Coronary artery (tissue), 2 donors: ENCODE measurements at regions not wholly inside any gene's neighbourhood (a gene's known extent, or its start where the extent isn't known, plus 50 kb on each side); places are given as distances from the start of the nearest gene placed in this dataset.

Experiments
- DNase-seq: peaks from one replicate; pipeline ENCODE4 v3.0.0-alpha.2; 2017; ENCODE audit warnings: low spot score
- H3K27ac ChIP-seq, 2 donors: fragments of 200-600 bp; sonication (generic); one replicate each; pipeline ENCODE4 v1.5.1; 2016 to 2019
- H3K4me3 ChIP-seq: fragments of 200-600 bp; sonication (generic); 2 replicates; pipeline ENCODE4 v1.5.1; 2016; ENCODE audit warnings: mild to moderate bottlenecking, moderate library complexity
- TF ChIP-seq, protein P1 (sequence below): fragments of 200-600 bp; sonication (generic); IDR thresholded peaks from one replicate; pipeline ENCODE4 v1.5.1; 2019; ENCODE audit warnings: antibody characterized with exemption

- H3K27ac ChIP-seq, result no peak overlapping the region
- DNase-seq, result no peak
These were observed 181.3 kb upstream of the SFRP2 start for GRCh38 chr4:153970169-153970568.

GRCh38 chr4:153969542-153969941 is 180.7 kb upstream of the SFRP2 start:
- Histone ChIP-seq H3K4me3 (no peak overlapping the region), H3K27ac (no peak overlapping the region)
- TF ChIP-seq, protein P1, sequence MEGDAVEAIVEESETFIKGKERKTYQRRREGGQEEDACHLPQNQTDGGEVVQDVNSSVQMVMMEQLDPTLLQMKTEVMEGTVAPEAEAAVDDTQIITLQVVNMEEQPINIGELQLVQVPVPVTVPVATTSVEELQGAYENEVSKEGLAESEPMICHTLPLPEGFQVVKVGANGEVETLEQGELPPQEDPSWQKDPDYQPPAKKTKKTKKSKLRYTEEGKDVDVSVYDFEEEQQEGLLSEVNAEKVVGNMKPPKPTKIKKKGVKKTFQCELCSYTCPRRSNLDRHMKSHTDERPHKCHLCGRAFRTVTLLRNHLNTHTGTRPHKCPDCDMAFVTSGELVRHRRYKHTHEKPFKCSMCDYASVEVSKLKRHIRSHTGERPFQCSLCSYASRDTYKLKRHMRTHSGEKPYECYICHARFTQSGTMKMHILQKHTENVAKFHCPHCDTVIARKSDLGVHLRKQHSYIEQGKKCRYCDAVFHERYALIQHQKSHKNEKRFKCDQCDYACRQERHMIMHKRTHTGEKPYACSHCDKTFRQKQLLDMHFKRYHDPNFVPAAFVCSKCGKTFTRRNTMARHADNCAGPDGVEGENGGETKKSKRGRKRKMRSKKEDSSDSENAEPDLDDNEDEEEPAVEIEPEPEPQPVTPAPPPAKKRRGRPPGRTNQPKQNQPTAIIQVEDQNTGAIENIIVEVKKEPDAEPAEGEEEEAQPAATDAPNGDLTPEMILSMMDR, result no peak
- no peak for DNase-seq

More at GRCh38 chr4:153970169-153970568, 181.3 kb upstream of the SFRP2 start:
- TF ChIP-seq, protein P1, result no peak
- no peak overlapping the region for H3K4me3 ChIP-seq

- H3K27ac ChIP-seq, result no peak overlapping the region
- no peak for DNase-seq
- TF ChIP-seq, protein P1, result no peak
These were observed 177.8 kb upstream of the SFRP2 start for GRCh38 chr4:153966641-153967040.

DNA sequence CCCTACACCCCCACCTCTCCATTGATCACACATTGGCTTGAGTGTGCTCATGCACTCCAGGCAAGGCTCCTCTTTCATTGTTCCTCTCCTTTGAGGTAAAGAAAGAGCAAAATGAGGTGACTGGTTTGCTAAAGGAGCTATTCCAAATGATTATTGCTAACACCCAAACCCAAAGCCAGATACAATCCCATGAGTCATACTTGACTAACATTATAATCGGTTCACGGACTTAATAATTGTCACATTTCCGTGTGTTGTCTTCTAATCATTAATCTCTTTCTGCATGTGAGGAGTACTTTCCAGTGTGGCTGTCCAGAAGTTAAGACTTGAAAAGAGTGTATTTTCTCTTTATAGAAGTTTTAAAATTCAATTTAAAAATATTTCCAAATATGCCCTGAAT is 174.3 kb upstream of the SFRP2 start:
- Histone ChIP-seq H3K27ac (no peak overlapping the region), H3K4me3 (no peak overlapping the region)
- TF ChIP-seq, protein P1, result no peak
- DNase-seq, result no peak

More at GRCh38 chr4:153966641-153967040, 177.8 kb upstream of the SFRP2 start:
- no peak overlapping the region for H3K4me3 ChIP-seq

DNA sequence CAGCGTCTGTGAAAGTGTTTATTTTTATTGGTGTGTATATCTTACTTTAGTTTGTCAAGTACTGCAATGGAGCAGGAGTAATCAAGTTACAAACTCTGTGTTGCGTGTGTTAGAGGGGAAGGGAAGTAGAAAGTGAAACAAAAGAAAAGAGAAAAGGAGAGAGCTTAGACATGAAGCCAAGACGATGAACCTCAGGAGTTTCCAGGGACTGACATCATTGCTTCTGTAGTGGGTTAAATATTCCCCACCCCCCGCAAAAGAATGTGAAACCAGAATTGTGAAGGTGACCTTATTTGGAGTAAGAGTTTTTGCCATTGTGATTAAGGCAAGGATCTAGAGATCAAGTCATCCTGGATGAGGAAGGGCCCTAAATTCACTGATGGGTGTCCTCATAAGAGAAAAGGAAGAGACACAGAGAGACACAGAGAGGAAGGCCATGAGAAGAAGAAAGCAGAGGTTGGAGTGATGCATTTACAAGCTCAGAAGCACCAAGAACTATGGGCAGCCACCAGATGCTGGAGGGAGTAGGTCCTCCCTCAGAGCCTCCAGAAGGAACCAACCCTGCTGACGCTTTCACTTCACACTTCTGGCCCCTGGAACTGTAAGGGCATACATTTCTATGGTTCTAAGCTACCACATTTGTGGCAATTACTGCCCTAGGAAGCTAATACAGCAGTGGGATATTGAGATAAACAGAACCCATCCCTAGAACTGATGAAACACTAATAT is 173.6 kb upstream of the SFRP2 start:
- Histone ChIP-seq H3K27ac (no peak overlapping the region), H3K4me3 (no peak overlapping the region)
- DNase-seq, result no peak
- TF ChIP-seq, protein P1, result no peak

- H3K27ac ChIP-seq, result no peak overlapping the region
- TF ChIP-seq, protein P1, result no peak
- DNase-seq, result no peak
- H3K4me3 ChIP-seq, result no peak overlapping the region
These were observed 166.4 kb upstream of the SFRP2 start for GRCh38 chr4:153955327-153955726.

- no peak overlapping the region for H3K27ac ChIP-seq
- no peak overlapping the region for H3K4me3 ChIP-seq
- TF ChIP-seq, protein P1, result no peak
- DNase-seq, result no peak
These were observed 165.8 kb upstream of the SFRP2 start for GRCh38 chr4:153954654-153955053.
